Osteoblast (primary cell): ENCODE measurements at regions not wholly inside any gene's neighbourhood (a gene's known extent, or its start where the extent isn't known, plus 50 kb on each side); places are given as distances from the start of the nearest gene placed in this dataset.
"Not testable (repeated sequence)": the region's sequence is repeated elsewhere in the genome, so short reads cannot be mapped to it uniquely, and the experiment has no call there.

Experiments used
- DNase-seq: peaks from one replicate; pipeline ENCODE4 v3.0.0; 2011; ENCODE audit warnings: low spot score, mixed read lengths; ENCODE audit not compliant: insufficient read length; ENCODE audit errors: missing footprints
- H2AFZ ChIP-seq: 2 replicates; pipeline ENCODE4 v1.6.0; 2011; ENCODE audit warnings: mild to moderate bottlenecking, low read length
- H3K27ac ChIP-seq: 2 replicates; pipeline ENCODE4 v1.5.1; 2011; ENCODE audit warnings: mild to moderate bottlenecking, low read depth, low read length, moderate library complexity
- H3K27me3 ChIP-seq: 2 replicates; pipeline ENCODE4 v1.6.0; 2012; ENCODE audit warnings: mild to moderate bottlenecking, control low read depth, inconsistent platforms, low read length, moderate library complexity; ENCODE audit not compliant: insufficient read depth
- H3K36me3 ChIP-seq: 2 replicates; pipeline ENCODE4 v1.5.1; 2011; ENCODE audit warnings: mild to moderate bottlenecking, low read length, control low read depth, moderate library complexity; ENCODE audit not compliant: insufficient read depth
- H3K4me1 ChIP-seq: 2 replicates; pipeline ENCODE4 v1.5.1; 2011; ENCODE audit warnings: mild to moderate bottlenecking, low read length, control low read depth, moderate library complexity; ENCODE audit not compliant: insufficient read depth
- H3K4me2 ChIP-seq: 2 replicates; pipeline ENCODE4 v1.6.0; 2011; ENCODE audit warnings: mild to moderate bottlenecking, low read length; ENCODE audit not compliant: insufficient read depth
- H3K4me3 ChIP-seq: fragments of 200-600 bp; sonication (generic); 3 replicates; pipeline ENCODE4 v1.5.1; 2012; ENCODE audit warnings: mild to moderate bottlenecking, low read length, inconsistent platforms; ENCODE audit not compliant: insufficient read depth
- H3K79me2 ChIP-seq: 2 replicates; pipeline ENCODE4 v1.6.0; 2012; ENCODE audit warnings: mild to moderate bottlenecking, low read length, control low read depth, inconsistent platforms; ENCODE audit not compliant: insufficient read depth
- H3K9me3 ChIP-seq: 2 replicates; pipeline ENCODE4 v1.5.1; 2011; ENCODE audit warnings: low read depth, low read length, control low read depth
- H4K20me1 ChIP-seq: 2 replicates; pipeline ENCODE4 v1.6.0; 2012; ENCODE audit warnings: mild to moderate bottlenecking, low read length, control low read depth; ENCODE audit not compliant: insufficient read depth
- CTCF ChIP-seq: IDR thresholded peaks from 2 replicates; pipeline ENCODE4 v1.5.1; 2011; ENCODE audit warnings: mild to moderate bottlenecking, low read depth, low read length, moderate library complexity; ENCODE audit errors: extremely low read depth

- no peak overlapping the region for H3K4me2 ChIP-seq
- H3K27me3 ChIP-seq = no peaks in the 10 kb centered on the region
- H3K27ac ChIP-seq = no peak overlapping the region
- no peaks in the 10 kb centered on the region for H4K20me1 ChIP-seq
- H3K9me3 ChIP-seq = no peaks in the 10 kb centered on the region
- H3K4me3 ChIP-seq = no peak overlapping the region
- no peak for TF ChIP-seq CTCF
- no peak for DNase-seq
- H3K79me2 ChIP-seq = no peaks in the 10 kb centered on the region
- H3K4me1 ChIP-seq = no peaks in the 10 kb centered on the region
- H2AFZ ChIP-seq = no peak overlapping the region
- no peaks in the 10 kb centered on the region for H3K36me3 ChIP-seq
These were observed 66.6 kb upstream of the CECR2 start for GRCh38 chr22:17302616-17303015.

- Histone ChIP-seq H2AFZ (no peak overlapping the region), H3K79me2 (no peaks in the 10 kb centered on the region), H3K4me2 (no peak overlapping the region), H3K36me3 (no peaks in the 10 kb centered on the region), H3K4me3 (no peak overlapping the region), H3K27me3 (no peaks in the 10 kb centered on the region), H4K20me1 (no peaks in the 10 kb centered on the region), H3K4me1 (no peaks in the 10 kb centered on the region), H3K27ac (no peak overlapping the region), H3K9me3 (no peaks in the 10 kb centered on the region)
- TF ChIP-seq CTCF = no peak
- DNase-seq = no peak
These were observed 68.3 kb upstream of the CECR2 start for GRCh38 chr22:17300926-17301325.

GRCh38 chr22:17298805-17299502 is 70.3 kb upstream of the CECR2 start:
- H3K27ac ChIP-seq, H4K20me1 ChIP-seq, H3K4me1 ChIP-seq, H3K79me2 ChIP-seq, H3K9me3 ChIP-seq, H3K4me2 ChIP-seq, H3K36me3 ChIP-seq, H3K4me3 ChIP-seq, DNase-seq, H3K27me3 ChIP-seq, H2AFZ ChIP-seq: not testable (repeated sequence)

- H3K36me3 ChIP-seq = no peaks in the 10 kb centered on the region
- no peak for TF ChIP-seq CTCF
- no peaks in the 10 kb centered on the region for H3K79me2 ChIP-seq
- H3K4me2 ChIP-seq = no peak overlapping the region
- H2AFZ ChIP-seq = no peak overlapping the region
- H3K4me1 ChIP-seq = no peaks in the 10 kb centered on the region
- no peaks in the 10 kb centered on the region for H3K27me3 ChIP-seq
- H3K9me3 ChIP-seq = no peaks in the 10 kb centered on the region
- no peaks in the 10 kb centered on the region for H4K20me1 ChIP-seq
- DNase-seq = no peak
- H3K4me3 ChIP-seq = no peak overlapping the region
- no peak overlapping the region for H3K27ac ChIP-seq
These were observed 66.4 kb upstream of the ADA2 start for GRCh38 chr22:17285656-17286055.
